ENCODE measurements at regions not wholly inside any gene's neighbourhood (a gene's known extent, or its start where the extent isn't known, plus 50 kb on each side); places are given as distances from the start of the nearest gene placed in this dataset.

- intact Hi-C loops (cut with DNase I), result no loop called here
- H3K27ac ChIP-seq, result no peak overlapping the region
- ATAC-seq, result no peak
Observed at GRCh38 chr2:216970359-216970915, 110.6 kb upstream of the TNP1 start.

DNA sequence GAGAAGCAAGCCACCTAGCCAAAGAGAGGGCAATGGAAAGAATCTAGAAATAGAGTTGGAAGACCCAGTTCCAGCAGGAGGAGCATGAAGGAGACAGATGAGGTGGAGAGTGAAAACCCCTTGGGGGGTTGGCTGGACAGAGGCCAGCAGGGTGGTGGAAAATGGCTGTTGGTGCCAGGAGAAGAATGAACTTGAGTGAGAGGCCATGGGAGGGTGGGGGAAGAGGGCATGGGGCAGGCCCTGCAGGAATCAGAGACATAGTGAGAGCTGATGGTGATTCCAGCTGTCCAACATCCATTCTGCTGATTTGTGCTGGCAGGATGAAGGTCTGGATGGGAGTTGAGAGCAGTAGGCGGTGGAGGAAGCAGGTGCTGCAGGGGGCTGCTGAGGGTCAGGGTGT lies 108.0 kb upstream of the TNP1 start:
- DNase-seq, result no peak
- no peaks in the 10 kb centered on the region for H3K27me3 ChIP-seq (ENCODE audit: insufficient read depth in 3 of 3, low read length in 2 of 3)
- H3K4me1 ChIP-seq, result no peaks in the 10 kb centered on the region
- no peaks in the 10 kb centered on the region for H3K36me3 ChIP-seq (ENCODE audit: insufficient read depth in 1 of 2, low read depth in 1 of 2)
- WGBS, 3 donors, result 69 to 100% (median 92%) methylated on average over 1 of the region's 1 CpG
- intact Hi-C loops (cut with DNase I), result no loop called here
- ATAC-seq, result no peak
- no peak overlapping the region for H3K27ac ChIP-seq
- TF ChIP-seq CTCF (IDR thresholded peaks at IDR 0.05), result no peak
- H3K9me3 ChIP-seq, result no peaks in the 10 kb centered on the region
- H3K4me3 ChIP-seq, result no peak overlapping the region

More at GRCh38 chr2:216970359-216970915, 110.6 kb upstream of the TNP1 start:
- Histone ChIP-seq H3K27me3 (ENCODE audit: insufficient read depth in 3 of 3, low read length in 2 of 3) (no peaks in the 10 kb centered on the region), H3K4me1 (peaks cover 15% of the 10 kb centered on the region), H3K36me3 (ENCODE audit: insufficient read depth in 1 of 2, low read depth in 1 of 2) (no peaks in the 10 kb centered on the region), H3K4me3 (no peak overlapping the region), H3K9me3 (no peaks in the 10 kb centered on the region)
- no peak for TF ChIP-seq CTCF (IDR thresholded peaks at IDR 0.05)
- no peak for DNase-seq
- 84 to 88% (median 85%) methylated on average over 2 of the region's 2 CpGs for WGBS, 3 donors

- H3K36me3 ChIP-seq (ENCODE audit: insufficient read depth in 1 of 2, low read depth in 1 of 2), result no peaks in the 10 kb centered on the region
- no peaks in the 10 kb centered on the region for H3K9me3 ChIP-seq
- intact Hi-C loops (cut with DNase I), result no loop called here
- ATAC-seq (peak in 2 of 4 donors; percentile 27 to 47), DNase-seq (no peak)
- no peaks in the 10 kb centered on the region for H3K27me3 ChIP-seq (ENCODE audit: insufficient read depth in 3 of 3, low read length in 2 of 3)
- 42 to 55% (median 46%) methylated on average over 6 of the region's 6 CpGs for WGBS, 3 donors
- H3K4me3 ChIP-seq, result no peak overlapping the region
- H3K4me1 ChIP-seq, result no peaks in the 10 kb centered on the region
- no peak overlapping the region for H3K27ac ChIP-seq
- no peak for TF ChIP-seq CTCF (IDR thresholded peaks at IDR 0.05)
Observed at GRCh38 chr2:216960671-216961268, 100.9 kb upstream of the TNP1 start.

- Histone ChIP-seq H3K4me1 (no peaks in the 10 kb centered on the region), H3K36me3 (ENCODE audit: insufficient read depth in 1 of 2, low read depth in 1 of 2) (no peaks in the 10 kb centered on the region), H3K27me3 (ENCODE audit: insufficient read depth in 3 of 3, low read length in 2 of 3) (no peaks in the 10 kb centered on the region), H3K4me3 (no peak overlapping the region), H3K9me3 (no peaks in the 10 kb centered on the region), H3K27ac (no peak overlapping the region)
- WGBS, 3 donors, result 20 to 52% (median 44%) methylated on average over 3 of the region's 3 CpGs
- ATAC-seq (no peak), DNase-seq (no peak)
- intact Hi-C loops (cut with DNase I), result no loop called here
- TF ChIP-seq CTCF (IDR thresholded peaks at IDR 0.05), result no peak
Observed at GRCh38 chr2:216959433-216959832, 99.6 kb upstream of the TNP1 start.

All from psoas muscle (tissue), 7 donors.